H1 (cell line): ENCODE measurements at regions not wholly inside any gene's neighbourhood (a gene's known extent, or its start where the extent isn't known, plus 50 kb on each side); places are given as distances from the start of the nearest gene placed in this dataset.

ENCODE experiments used
- CTCF ChIA-PET: fragments of 300-600 bp; sonication (Branson Sonifier 250); formaldehyde crosslinking; loops from one replicate; lab custom pipeline; 2021; ENCODE audit not compliant: partially characterized antibody; lab: Charles Lee
- POLR2A ChIA-PET: fragments of 300-600 bp; sonication (Branson Sonifier 250); formaldehyde crosslinking; loops from one replicate; lab custom pipeline; 2021; ENCODE audit warnings: inconsistent platforms; ENCODE audit not compliant: partially characterized antibody; lab: Charles Lee
- DNase-seq, 2 experiments: peaks; one replicate each; pipeline versions ENCODE4 v3.0.0 to v3.0.0-alpha.2; 2010 to 2022; ENCODE audit warnings: low spot score in 2 of 2, low read depth in 1 of 2, mixed read lengths in 1 of 2
- FAIRE-seq: peaks from 2 replicates; lab custom pipeline; 2011; peaks lifted over from hg19 to GRCh38; lab: Jason Lieb, UNC
- H2AFZ ChIP-seq: 2 replicates; pipeline ENCODE4 v1.8.1; 2012; ENCODE audit warnings: low read length, inconsistent platforms
- H2AK5ac ChIP-seq: 2 replicates; pipeline ENCODE4 v1.6.1; 2013; ENCODE audit warnings: low read depth, low read length
- H2BK120ac ChIP-seq: replicated peaks from 2 replicates; pipeline ENCODE3; 2013; ENCODE audit warnings: low read depth, low read length, inconsistent platforms
- H2BK12ac ChIP-seq: 2 replicates; pipeline ENCODE4 v1.6.1; 2013; ENCODE audit warnings: low read depth, low read length
- H2BK15ac ChIP-seq: 2 replicates; pipeline ENCODE4 v1.6.1; 2013; ENCODE audit warnings: low read length
- H2BK20ac ChIP-seq: 2 replicates; pipeline ENCODE4 v1.6.1; 2013; ENCODE audit warnings: low read length
- H2BK5ac ChIP-seq: 2 replicates; pipeline ENCODE4 v1.6.1; 2013; ENCODE audit warnings: low read depth, low read length
- H3K14ac ChIP-seq: 2 replicates; pipeline ENCODE4 v1.6.1; 2013; ENCODE audit warnings: inconsistent platforms; ENCODE audit not compliant: insufficient read length
- H3K18ac ChIP-seq: 2 replicates; pipeline ENCODE4 v1.6.1; 2013; ENCODE audit warnings: low read length; ENCODE audit errors: extremely low read depth
- H3K23ac ChIP-seq: 2 replicates; pipeline ENCODE4 v1.6.1; 2013; ENCODE audit warnings: inconsistent platforms; ENCODE audit not compliant: insufficient read length
- H3K23me2 ChIP-seq: 2 replicates; pipeline ENCODE4 v1.6.1; 2013; ENCODE audit warnings: low read depth, low read length
- H3K27ac ChIP-seq: 2 replicates; pipeline ENCODE4 v1.6.1; 2011; ENCODE audit warnings: low read depth, low read length, inconsistent platforms
- H3K27me3 ChIP-seq, 4 experiments: replicated peaks in 1 of 4; 1 replicate in 1 of 4; 2 replicates in 3 of 4; pipeline versions ENCODE4 v1.6.1 to v1.8.1; 2011 to 2013; ENCODE audit warnings: low read length in 3 of 4, mild to moderate bottlenecking in 3 of 4, inconsistent platforms in 2 of 4, mixed read lengths in 2 of 4, moderate library complexity in 1 of 4; ENCODE audit not compliant: control insufficient read depth in 3 of 4, insufficient read depth in 3 of 4; ENCODE audit errors: extremely low read depth in 1 of 4
- H3K36me3 ChIP-seq, 4 experiments: 2 replicates each; pipeline versions ENCODE4 v1.6.1 to v1.8.1; 2011 to 2013; ENCODE audit warnings: mild to moderate bottlenecking in 4 of 4, low read length in 3 of 4, moderate library complexity in 2 of 4, control low read depth in 1 of 4, inconsistent platforms in 1 of 4; ENCODE audit not compliant: insufficient read depth in 4 of 4, control insufficient read depth in 2 of 4
- H3K4ac ChIP-seq: replicated peaks from 2 replicates; pipeline ENCODE3; 2013; ENCODE audit warnings: low read length, low read depth, mixed read lengths, inconsistent platforms; ENCODE audit not compliant: insufficient read length
- H3K4me1 ChIP-seq, 4 experiments: replicated peaks in 1 of 4; 1 replicate in 1 of 4; 2 replicates in 3 of 4; pipeline versions ENCODE4 v1.6.1 to v1.8.1; 2011 to 2013; ENCODE audit warnings: low read length in 3 of 4, inconsistent platforms in 2 of 4, mixed read lengths in 1 of 4; ENCODE audit not compliant: insufficient read depth in 4 of 4, control insufficient read depth in 3 of 4
- H3K4me2 ChIP-seq, 2 experiments: 2 replicates each; pipeline versions ENCODE4 v1.6.1 to v1.8.1; 2011 to 2013; ENCODE audit warnings: low read depth in 2 of 2, low read length in 2 of 2, control low read depth in 1 of 2, inconsistent platforms in 1 of 2, mild to moderate bottlenecking in 1 of 2; ENCODE audit not compliant: insufficient read depth in 1 of 2
- H3K4me3 ChIP-seq, 4 experiments: fragments of 200-600, 300-600 bp in 1 of 4; sonication (generic), shearing (Covaris generic), sonication (Bioruptor Twin) in 1 of 4; 2 replicates each; pipeline versions ENCODE4 v1.5.1 to v1.8.1; 2011 to 2016; ENCODE audit warnings: low read length in 4 of 4, low read depth in 3 of 4, control low read depth in 2 of 4, inconsistent platforms in 2 of 4, mild to moderate bottlenecking in 2 of 4, mixed read lengths in 1 of 4, moderate library complexity in 1 of 4; ENCODE audit not compliant: insufficient read depth in 2 of 4; ENCODE audit errors: extremely low read depth in 1 of 4
- H3K56ac ChIP-seq: replicated peaks from 2 replicates; pipeline ENCODE3; 2013; ENCODE audit warnings: low read depth, mild to moderate bottlenecking, mixed read lengths, low read length, inconsistent platforms; ENCODE audit not compliant: insufficient read length
- H3K79me1 ChIP-seq: 2 replicates; pipeline ENCODE4 v1.6.1; 2013; ENCODE audit warnings: low read depth, low read length, control low read depth
- H3K79me2 ChIP-seq, 2 experiments: 2 replicates each; pipeline versions ENCODE4 v1.6.1 to v1.8.1; 2012 to 2013; ENCODE audit warnings: low read length in 2 of 2, mild to moderate bottlenecking in 2 of 2, inconsistent platforms in 1 of 2; ENCODE audit not compliant: insufficient read depth in 2 of 2, control insufficient read depth in 1 of 2
- H3K9ac ChIP-seq, 4 experiments: replicated peaks in 1 of 4; 1 replicate in 1 of 4; 2 replicates in 3 of 4; pipeline versions ENCODE4 v1.6.1 to v1.8.1; 2011 to 2013; ENCODE audit warnings: low read depth in 3 of 4, low read length in 3 of 4, control low read depth in 2 of 4, mild to moderate bottlenecking in 2 of 4, moderate library complexity in 2 of 4, inconsistent platforms in 1 of 4; ENCODE audit errors: extremely low read depth in 1 of 4
- H3K9me3 ChIP-seq, 2 experiments: 2 replicates each; pipeline versions ENCODE4 v1.6.1 to v1.8.1; 2012 to 2013; ENCODE audit warnings: mild to moderate bottlenecking in 2 of 2, moderate library complexity in 2 of 2, control low read depth in 1 of 2, inconsistent platforms in 1 of 2, low read depth in 1 of 2, low read length in 1 of 2, mixed read lengths in 1 of 2; ENCODE audit not compliant: insufficient read depth in 2 of 2
- H4K20me1 ChIP-seq, 2 experiments: replicated peaks in 1 of 2; 2 replicates each; pipeline versions ENCODE3 to v1.8.1; 2011 to 2013; ENCODE audit warnings: inconsistent platforms in 2 of 2, low read length in 2 of 2, mild to moderate bottlenecking in 1 of 2; ENCODE audit not compliant: insufficient read depth in 2 of 2, control insufficient read depth in 1 of 2
- H4K5ac ChIP-seq: 2 replicates; pipeline ENCODE4 v1.6.1; 2013; ENCODE audit warnings: low read length, low read depth, mixed read lengths, inconsistent platforms; ENCODE audit not compliant: insufficient read length
- H4K8ac ChIP-seq: 2 replicates; pipeline ENCODE4 v1.8.0; 2013; ENCODE audit warnings: mild to moderate bottlenecking, moderate library complexity, low read length, inconsistent platforms; ENCODE audit not compliant: insufficient read depth; ENCODE audit errors: extremely low read depth
- H4K91ac ChIP-seq: replicated peaks from 2 replicates; pipeline ENCODE3; 2013; ENCODE audit warnings: low read length, mixed read lengths, inconsistent platforms; ENCODE audit not compliant: insufficient read length
- CEBPB ChIP-seq: IDR thresholded peaks from 2 replicates; pipeline ENCODE4 v1.6.1; 2012; ENCODE audit warnings: low read depth, low read length
- MAX ChIP-seq: IDR thresholded peaks from 2 replicates; pipeline ENCODE4 v1.6.1; 2012; ENCODE audit warnings: inconsistent platforms
- WGBS, 2 experiments: shearing (Covaris generic) in 1 of 2; methylation state at CpG; one replicate each; pipeline versions ENCODE4 v1.1.6 to v1.1.7; 2013 to 2015; ENCODE audit warnings: low lambda C conversion rate in 2 of 2, mixed read lengths in 2 of 2, inconsistent platforms in 1 of 2, low coverage in 1 of 2, missing lambda C conversion rate in 1 of 2; ENCODE audit not compliant: insufficient replicate concordance in 2 of 2, insufficient coverage in 1 of 2, insufficient read length in 1 of 2; ENCODE audit errors: extremely low coverage in 1 of 2, missing lambda C conversion rate in 1 of 2; 5-methylcytosine and 5-hydroxymethylcytosine counted together

DNA sequence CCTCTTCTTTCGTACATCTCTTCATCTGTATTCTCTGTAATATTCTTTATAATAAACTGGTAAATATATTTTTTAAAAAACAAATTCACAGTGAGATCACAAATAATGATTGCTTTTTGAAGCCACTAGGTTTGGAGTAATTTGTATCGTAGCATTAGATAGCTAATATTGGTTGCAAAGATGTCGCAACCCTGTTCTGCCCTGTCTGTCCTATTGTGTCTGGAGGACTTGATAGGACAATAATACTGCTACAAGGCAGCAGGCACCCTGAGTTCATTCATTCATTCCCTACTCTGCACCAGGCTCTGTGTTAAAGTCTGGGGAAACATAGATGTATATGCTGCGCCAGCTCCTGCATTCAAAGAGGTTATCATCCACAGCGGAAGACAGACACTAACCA is 206.7 kb upstream of the KLF4 start:
- Histone ChIP-seq H3K4me3 (no peak overlapping the region), H3K79me1 (no peaks in the 10 kb centered on the region), H3K14ac (no peak overlapping the region), H2BK120ac (no peak overlapping the region), H2AK5ac (no peak overlapping the region), H3K36me3 (no peaks in the 10 kb centered on the region), H3K56ac (no peak overlapping the region), H2AFZ (no peak overlapping the region), H3K9me3 (no peaks in the 10 kb centered on the region), H3K79me2 (no peaks in the 10 kb centered on the region), H4K91ac (no peak overlapping the region), H3K23ac (no peak overlapping the region), H4K5ac (no peak overlapping the region), H3K18ac (no peak overlapping the region), H3K4me1 (no peaks in the 10 kb centered on the region), H2BK15ac (no peak overlapping the region), H3K9ac (no peak overlapping the region), H3K4ac (no peak overlapping the region), H3K27ac (no peak overlapping the region), H2BK20ac (no peak overlapping the region), H2BK12ac (no peak overlapping the region), H3K23me2 (no peaks in the 10 kb centered on the region), H3K4me2 (no peak overlapping the region), H4K20me1 (no peaks in the 10 kb centered on the region), H4K8ac (no peak overlapping the region), H2BK5ac (no peak overlapping the region), H3K27me3 (no peaks in the 10 kb centered on the region)
- DNase-seq = no peak
- TF ChIP-seq MAX (no peak), CEBPB (0 out of 2 replicates have a peak, but pooled peaks have one; percentile 16)
- FAIRE-seq = no peak
- WGBS, 2 experiments = 86% methylated on average over 5 of the region's 5 CpGs; no CpG with 5 or more reads in 1 of the 2 experiments
- ChIA-PET CTCF (no interaction called here), POLR2A (no interaction called here)
